Mammary epithelial cell (primary cell): ENCODE measurements at regions not wholly inside any gene's neighbourhood (a gene's known extent, or its start where the extent isn't known, plus 50 kb on each side); places are given as distances from the start of the nearest gene placed in this dataset.

Source experiments
- EZH2 ChIP-seq: IDR thresholded peaks from 2 replicates; pipeline ENCODE4 v1.6.1; 2012; ENCODE audit warnings: low read length, inconsistent platforms, borderline replicate concordance
- TF ChIP-seq, protein P1 (sequence below), 2 donors: IDR thresholded peaks in 1 of 2; conservative IDR thresholded peaks in 1 of 2; 2 replicates each; pipeline ENCODE4 v1.5.1; 2011 to 2012; ENCODE audit warnings: inconsistent platforms in 2 of 2, low read length in 2 of 2, mild to moderate bottlenecking in 2 of 2, control low read depth in 1 of 2, low read depth in 1 of 2; ENCODE audit not compliant: insufficient read depth in 1 of 2; ENCODE audit errors: extremely low read depth in 1 of 2

DNA sequence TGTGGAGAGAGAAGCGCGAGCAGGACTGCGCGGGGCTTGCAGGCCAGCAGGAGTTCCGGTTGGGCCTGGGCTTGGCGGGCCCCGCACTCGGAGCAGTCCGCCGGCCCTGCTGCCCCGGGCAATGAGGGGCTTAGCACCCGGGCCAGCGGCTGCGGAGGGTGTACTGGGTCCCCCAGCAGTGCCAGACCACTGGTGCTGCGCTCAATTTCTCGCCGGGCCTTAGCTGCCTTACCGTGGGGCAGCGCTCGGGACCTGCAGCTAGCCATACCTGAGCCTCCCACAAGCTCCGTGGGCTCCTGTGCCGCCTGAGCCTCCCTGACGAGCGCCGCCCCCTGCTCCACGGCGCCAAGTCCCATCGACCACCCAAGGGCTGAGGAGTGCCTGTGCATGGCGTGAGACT lies 89.0 kb upstream of the MBOAT1 start:
- TF ChIP-seq, protein P1, sequence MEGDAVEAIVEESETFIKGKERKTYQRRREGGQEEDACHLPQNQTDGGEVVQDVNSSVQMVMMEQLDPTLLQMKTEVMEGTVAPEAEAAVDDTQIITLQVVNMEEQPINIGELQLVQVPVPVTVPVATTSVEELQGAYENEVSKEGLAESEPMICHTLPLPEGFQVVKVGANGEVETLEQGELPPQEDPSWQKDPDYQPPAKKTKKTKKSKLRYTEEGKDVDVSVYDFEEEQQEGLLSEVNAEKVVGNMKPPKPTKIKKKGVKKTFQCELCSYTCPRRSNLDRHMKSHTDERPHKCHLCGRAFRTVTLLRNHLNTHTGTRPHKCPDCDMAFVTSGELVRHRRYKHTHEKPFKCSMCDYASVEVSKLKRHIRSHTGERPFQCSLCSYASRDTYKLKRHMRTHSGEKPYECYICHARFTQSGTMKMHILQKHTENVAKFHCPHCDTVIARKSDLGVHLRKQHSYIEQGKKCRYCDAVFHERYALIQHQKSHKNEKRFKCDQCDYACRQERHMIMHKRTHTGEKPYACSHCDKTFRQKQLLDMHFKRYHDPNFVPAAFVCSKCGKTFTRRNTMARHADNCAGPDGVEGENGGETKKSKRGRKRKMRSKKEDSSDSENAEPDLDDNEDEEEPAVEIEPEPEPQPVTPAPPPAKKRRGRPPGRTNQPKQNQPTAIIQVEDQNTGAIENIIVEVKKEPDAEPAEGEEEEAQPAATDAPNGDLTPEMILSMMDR (conservative IDR thresholded peaks at IDR 0.05 in 1 of 2, IDR thresholded peaks at IDR 0.05 in 1 of 2; ENCODE audit: extremely low read depth in 1 of 2, insufficient read depth in 1 of 2, low read depth in 1 of 2, low read length in 2 of 2): no peak
- no peak for TF ChIP-seq EZH2
